ENCODE measurements at regions not wholly inside any gene's neighbourhood (a gene's known extent, or its start where the extent isn't known, plus 50 kb on each side); places are given as distances from the start of the nearest gene placed in this dataset.
"Not testable (repeated sequence)": the region's sequence is repeated elsewhere in the genome, so short reads cannot be mapped to it uniquely, and the experiment has no call there.

GRCh38 chr9:2387166-2387565, 234.4 kb upstream of the VLDLR start:
- FAIRE-seq (no peak), DNase-seq (ENCODE audit: insufficient read length, low spot score) (no peak)

- DNase-seq (ENCODE audit: insufficient read length, low spot score) (no peak), FAIRE-seq (no peak)
Measured at GRCh38 chr9:2389404-2389803, 232.2 kb upstream of the VLDLR start.

- DNase-seq (ENCODE audit: insufficient read length, low spot score) = no peak
- FAIRE-seq = no peak
Measured at GRCh38 chr9:2390028-2390427, 231.6 kb upstream of the VLDLR start.

GRCh38 chr9:2391509-2392132, 230.0 kb upstream of the VLDLR start:
- DNase-seq (ENCODE audit: insufficient read length, low spot score); FAIRE-seq: not testable (repeated sequence)

- not testable (repeated sequence) for DNase-seq (ENCODE audit: insufficient read length, low spot score); FAIRE-seq
Measured at GRCh38 chr9:2394087-2394741, 227.4 kb upstream of the VLDLR start.

- FAIRE-seq (no peak), DNase-seq (ENCODE audit: insufficient read length, low spot score) (no peak)
Measured at GRCh38 chr9:2395814-2396612, 225.6 kb upstream of the VLDLR start.

- FAIRE-seq (no peak), DNase-seq (ENCODE audit: insufficient read length, low spot score) (no peak)
Measured at GRCh38 chr9:2396622-2397285, 224.8 kb upstream of the VLDLR start.

- FAIRE-seq; DNase-seq (ENCODE audit: insufficient read length, low spot score): not testable (repeated sequence)
Measured at GRCh38 chr9:2397875-2398274, 223.7 kb upstream of the VLDLR start.

GRCh38 chr9:2401746-2402145, 219.8 kb upstream of the VLDLR start:
- not testable (repeated sequence) for DNase-seq (ENCODE audit: insufficient read length, low spot score); FAIRE-seq

- DNase-seq (ENCODE audit: insufficient read length, low spot score) (no peak), FAIRE-seq (no peak)
Measured at GRCh38 chr9:2403701-2404100, 217.9 kb upstream of the VLDLR start.

GRCh38 chr9:2406252-2406651, 215.3 kb upstream of the VLDLR start:
- FAIRE-seq (no peak), DNase-seq (ENCODE audit: insufficient read length, low spot score) (no peak)

GRCh38 chr9:2407450-2407849, 214.1 kb upstream of the VLDLR start:
- DNase-seq (ENCODE audit: insufficient read length, low spot score) (no peak), FAIRE-seq (no peak)

- DNase-seq (ENCODE audit: insufficient read length, low spot score) (peak; percentile 63), FAIRE-seq (no peak)
Measured at GRCh38 chr9:2411459-2412215, 209.9 kb upstream of the VLDLR start.

GRCh38 chr9:2413160-2413805, 208.3 kb upstream of the VLDLR start:
- FAIRE-seq = no peak
- DNase-seq (ENCODE audit: insufficient read length, low spot score) = no peak

- no peak for DNase-seq (ENCODE audit: insufficient read length, low spot score)
- FAIRE-seq = no peak
Measured at GRCh38 chr9:2414465-2414864, 207.1 kb upstream of the VLDLR start.

- no peak for FAIRE-seq
- no peak for DNase-seq (ENCODE audit: insufficient read length, low spot score)
Measured at GRCh38 chr9:2415326-2415725, 206.3 kb upstream of the VLDLR start.

GRCh38 chr9:2417730-2418129, 203.9 kb upstream of the VLDLR start:
- DNase-seq (ENCODE audit: insufficient read length, low spot score) (no peak), FAIRE-seq (no peak)

- FAIRE-seq (no peak), DNase-seq (ENCODE audit: insufficient read length, low spot score) (peak; percentile 27)
Measured at GRCh38 chr9:2418619-2419018, 203.0 kb upstream of the VLDLR start.

GRCh38 chr9:2419347-2419746, 202.2 kb upstream of the VLDLR start:
- no peak for FAIRE-seq
- DNase-seq (ENCODE audit: insufficient read length, low spot score) = no peak

GRCh38 chr9:2420543-2420942, 201.0 kb upstream of the VLDLR start:
- no peak for DNase-seq (ENCODE audit: insufficient read length, low spot score)
- FAIRE-seq = no peak

All from HTR-8/SVneo (cell line).